Astrocyte of the cerebellum (primary cell): ENCODE measurements at regions not wholly inside any gene's neighbourhood (a gene's known extent, or its start where the extent isn't known, plus 50 kb on each side); places are given as distances from the start of the nearest gene placed in this dataset.

ENCODE experiments used
- DNase-seq: peaks from one replicate; pipeline ENCODE4 v3.0.0-alpha.2; 2011; ENCODE audit warnings: low read depth
- H3K4me3 ChIP-seq: 2 replicates; pipeline ENCODE4 v1.5.1; 2011; ENCODE audit warnings: mild to moderate bottlenecking, low read depth, low read length, moderate library complexity
- in situ Hi-C: cut with HindIII; loops from 2 replicates; pipeline ENCODE4 v1.10.0; 2017; ENCODE audit warnings: low sequenced_read_pairs
- TF ChIP-seq, protein P1 (sequence below): IDR thresholded peaks from 2 replicates; pipeline ENCODE4 v1.5.1; 2012; ENCODE audit warnings: low read length, low read depth, moderate library complexity, mild to moderate bottlenecking; ENCODE audit errors: missing control alignments

GRCh38 chr4:37741564-37741963 is 55.4 kb upstream of the RELL1 start:
- no peak for DNase-seq
- in situ Hi-C loops: no loop called here
- TF ChIP-seq, protein P1, sequence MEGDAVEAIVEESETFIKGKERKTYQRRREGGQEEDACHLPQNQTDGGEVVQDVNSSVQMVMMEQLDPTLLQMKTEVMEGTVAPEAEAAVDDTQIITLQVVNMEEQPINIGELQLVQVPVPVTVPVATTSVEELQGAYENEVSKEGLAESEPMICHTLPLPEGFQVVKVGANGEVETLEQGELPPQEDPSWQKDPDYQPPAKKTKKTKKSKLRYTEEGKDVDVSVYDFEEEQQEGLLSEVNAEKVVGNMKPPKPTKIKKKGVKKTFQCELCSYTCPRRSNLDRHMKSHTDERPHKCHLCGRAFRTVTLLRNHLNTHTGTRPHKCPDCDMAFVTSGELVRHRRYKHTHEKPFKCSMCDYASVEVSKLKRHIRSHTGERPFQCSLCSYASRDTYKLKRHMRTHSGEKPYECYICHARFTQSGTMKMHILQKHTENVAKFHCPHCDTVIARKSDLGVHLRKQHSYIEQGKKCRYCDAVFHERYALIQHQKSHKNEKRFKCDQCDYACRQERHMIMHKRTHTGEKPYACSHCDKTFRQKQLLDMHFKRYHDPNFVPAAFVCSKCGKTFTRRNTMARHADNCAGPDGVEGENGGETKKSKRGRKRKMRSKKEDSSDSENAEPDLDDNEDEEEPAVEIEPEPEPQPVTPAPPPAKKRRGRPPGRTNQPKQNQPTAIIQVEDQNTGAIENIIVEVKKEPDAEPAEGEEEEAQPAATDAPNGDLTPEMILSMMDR: no peak
- H3K4me3 ChIP-seq: no peak overlapping the region

- no peak overlapping the region for H3K4me3 ChIP-seq
- no peak for DNase-seq
- TF ChIP-seq, protein P1: no peak
- in situ Hi-C loops: no loop called here
Measured at GRCh38 chr4:37740546-37740945, 54.4 kb upstream of the RELL1 start.

DNA sequence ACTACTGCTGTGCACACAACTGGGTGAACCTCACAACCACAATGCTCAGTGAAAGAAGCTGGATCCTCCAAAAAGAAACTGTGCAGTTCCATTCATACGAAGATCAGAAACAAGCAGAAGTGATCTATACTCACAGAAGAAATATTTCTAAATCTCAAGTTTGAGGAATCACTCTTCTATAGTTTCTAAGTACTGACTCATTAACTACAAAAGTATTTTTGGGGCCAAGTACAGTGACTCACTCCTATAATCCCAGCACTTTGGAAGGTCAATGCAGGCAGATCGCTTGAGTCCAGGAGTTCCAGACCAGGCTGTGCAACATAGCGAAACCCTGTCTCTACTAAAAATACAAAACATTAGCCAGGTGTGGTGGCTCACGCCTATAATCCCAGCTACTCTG is 51.3 kb upstream of the RELL1 start:
- TF ChIP-seq, protein P1: no peak
- in situ Hi-C loops: no loop called here
- no peak overlapping the region for H3K4me3 ChIP-seq
- DNase-seq: no peak
